ENCODE measurements at regions not wholly inside any gene's neighbourhood (a gene's known extent, or its start where the extent isn't known, plus 50 kb on each side); places are given as distances from the start of the nearest gene placed in this dataset.
A peak's percentile ranks its signal among the peaks of the same experiment; 100 is the strongest.

GRCh38 chr9:13431222-13431536 lies 151.7 kb upstream of the MPDZ start:
- DNase-seq, result peak; percentile 34

- peak; percentile 68 for DNase-seq
These were observed 151.1 kb upstream of the MPDZ start for GRCh38 chr9:13430368-13431221.

- no peak for DNase-seq
These were observed 150.1 kb upstream of the MPDZ start for GRCh38 chr9:13429301-13430190.

- no peak for DNase-seq
These were observed 149.3 kb upstream of the MPDZ start for GRCh38 chr9:13428766-13429165.

- DNase-seq, result peak; percentile 81
These were observed 148.1 kb upstream of the MPDZ start for GRCh38 chr9:13427587-13427986.

- DNase-seq, result no peak
These were observed 147.1 kb upstream of the MPDZ start for GRCh38 chr9:13426606-13427005.

GRCh38 chr9:13424872-13425271 lies 145.4 kb upstream of the MPDZ start:
- DNase-seq, result no peak

- DNase-seq, result no peak
These were observed 144.7 kb upstream of the MPDZ start for GRCh38 chr9:13424204-13424603.

- DNase-seq, result no peak
These were observed 134.9 kb upstream of the MPDZ start for GRCh38 chr9:13414349-13414748.

GRCh38 chr9:13412331-13412730 lies 132.8 kb upstream of the MPDZ start:
- no peak for DNase-seq

GRCh38 chr9:13411791-13412190 lies 132.3 kb upstream of the MPDZ start:
- DNase-seq, result no peak

- no peak for DNase-seq
These were observed 131.1 kb upstream of the MPDZ start for GRCh38 chr9:13410566-13411031.

- DNase-seq, result no peak
These were observed 118.2 kb upstream of the MPDZ start for GRCh38 chr9:13397661-13398060.

GRCh38 chr9:13397220-13397619 lies 117.7 kb upstream of the MPDZ start:
- no peak for DNase-seq

GRCh38 chr9:13396418-13396817 lies 116.9 kb upstream of the MPDZ start:
- no peak for DNase-seq

- no peak for DNase-seq
These were observed 115.7 kb upstream of the MPDZ start for GRCh38 chr9:13395156-13395555.

- no peak for DNase-seq
These were observed 108.7 kb upstream of the MPDZ start for GRCh38 chr9:13388157-13388556.

- no peak for DNase-seq
These were observed 108.2 kb upstream of the MPDZ start for GRCh38 chr9:13387734-13388067.

- DNase-seq, result no peak
These were observed 107.6 kb upstream of the MPDZ start for GRCh38 chr9:13386935-13387733.

GRCh38 chr9:13386316-13386715 lies 106.8 kb upstream of the MPDZ start:
- DNase-seq, result no peak

GRCh38 chr9:13383855-13384254 lies 104.4 kb upstream of the MPDZ start:
- DNase-seq, result no peak

- no peak for DNase-seq
These were observed 103.7 kb upstream of the MPDZ start for GRCh38 chr9:13383216-13383615.

- DNase-seq, result no peak
These were observed 103.1 kb upstream of the MPDZ start for GRCh38 chr9:13382595-13382994.

Data from NCI-H748 treated with DMSO at 0.1 percent for 48 hours (cell line).